HG03066 (cell line): ENCODE measurements at regions not wholly inside any gene's neighbourhood (a gene's known extent, or its start where the extent isn't known, plus 50 kb on each side); places are given as distances from the start of the nearest gene placed in this dataset.

Experiments
- ATAC-seq: cut with Tn5 transposase; IDR thresholded peaks from one replicate; pipeline ENCODE4 v1.9.1; 2021; ENCODE audit warnings: low read depth; ENCODE audit not compliant: unreplicated experiment

DNA sequence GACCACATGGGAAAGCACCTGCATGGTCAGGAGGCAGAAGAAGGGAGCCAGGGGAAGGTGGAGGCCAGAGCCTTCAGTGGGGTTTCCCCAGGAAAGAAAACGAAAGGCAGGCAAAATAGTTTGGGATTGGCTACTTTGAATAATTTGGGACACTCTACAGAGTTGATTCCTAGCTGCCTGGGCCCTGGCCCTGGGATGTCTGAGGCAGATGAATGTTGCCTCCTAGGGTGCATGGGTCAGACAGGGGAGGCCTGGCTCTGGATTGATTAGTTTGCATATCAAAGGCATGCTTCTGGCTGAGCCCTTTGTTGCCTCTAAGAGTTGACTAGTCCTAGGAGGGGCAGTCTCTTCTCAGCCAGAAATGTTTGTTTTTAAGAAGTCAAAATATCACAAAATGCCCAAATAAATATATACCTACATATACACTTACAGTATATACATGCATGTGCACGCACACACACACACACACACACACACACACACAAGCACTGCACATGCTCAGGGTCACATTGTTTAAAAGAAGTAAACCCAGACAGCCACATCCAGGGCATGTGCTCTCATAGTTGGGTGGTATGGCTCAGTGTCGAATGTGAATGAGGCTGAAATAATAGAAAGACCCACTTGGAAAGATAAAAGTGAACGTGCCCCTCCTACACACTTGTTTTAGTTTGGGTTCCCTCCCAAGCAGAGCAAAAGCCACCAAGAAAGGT, 184.2 kb downstream of the GPAM start:
- no peak for ATAC-seq

DNA sequence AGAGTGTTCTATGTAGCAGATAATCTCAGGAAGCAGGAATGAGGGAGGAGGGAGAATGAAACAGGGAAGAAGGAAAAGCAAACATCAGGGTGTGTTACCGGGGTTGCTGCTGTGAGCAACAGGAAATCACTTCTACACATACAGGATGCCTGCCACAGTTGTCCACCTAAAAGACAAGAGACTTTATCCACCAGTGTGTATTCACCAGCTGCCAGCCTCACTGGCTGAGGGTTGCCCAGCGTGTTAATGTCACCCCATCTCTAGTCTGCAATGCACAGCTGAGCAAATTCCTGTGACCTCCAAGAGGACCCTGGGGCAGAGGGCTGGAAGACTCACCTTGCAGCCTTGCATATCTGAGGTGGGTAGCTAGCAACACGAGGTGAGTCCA, 183.7 kb downstream of the GPAM start:
- ATAC-seq = no peak

DNA sequence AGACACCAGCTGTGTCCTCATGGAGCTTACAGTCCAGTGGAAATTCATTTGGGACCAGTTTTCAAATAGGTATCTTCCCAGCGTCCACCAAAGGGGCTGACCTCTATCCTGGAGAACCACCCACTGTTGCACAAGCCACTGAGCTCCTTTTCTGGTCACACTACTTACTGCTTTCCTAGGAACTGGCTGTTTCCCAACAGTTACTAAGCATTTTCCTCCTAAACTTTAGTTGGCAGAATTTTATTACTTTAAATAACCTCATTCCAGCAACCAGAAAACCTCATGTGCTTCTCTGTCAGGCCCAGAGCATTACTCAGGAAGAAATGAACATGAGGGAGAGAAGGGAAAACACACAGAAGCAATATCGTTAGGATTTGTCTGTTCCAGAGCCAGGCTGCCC, 183.1 kb downstream of the GPAM start:
- no peak for ATAC-seq

DNA sequence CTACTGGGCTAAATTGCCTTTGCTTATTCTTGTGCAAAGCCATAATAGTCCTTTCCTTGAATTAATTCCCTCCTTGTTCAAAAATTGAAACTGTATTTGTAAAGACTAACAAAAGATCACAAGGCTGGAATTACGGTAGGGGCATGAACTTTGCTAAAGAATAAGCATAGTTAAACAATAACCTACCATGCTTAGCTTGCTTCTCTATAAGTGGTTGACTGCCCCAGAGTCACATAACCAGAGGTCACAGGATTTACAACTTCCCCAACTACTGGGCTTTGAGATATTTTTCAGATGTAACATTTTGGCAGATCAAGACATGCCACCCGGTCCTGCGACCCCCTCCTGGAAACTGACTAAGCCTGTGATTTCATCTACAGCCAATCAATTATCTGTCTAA, 181.4 kb downstream of the GPAM start:
- no peak for ATAC-seq

DNA sequence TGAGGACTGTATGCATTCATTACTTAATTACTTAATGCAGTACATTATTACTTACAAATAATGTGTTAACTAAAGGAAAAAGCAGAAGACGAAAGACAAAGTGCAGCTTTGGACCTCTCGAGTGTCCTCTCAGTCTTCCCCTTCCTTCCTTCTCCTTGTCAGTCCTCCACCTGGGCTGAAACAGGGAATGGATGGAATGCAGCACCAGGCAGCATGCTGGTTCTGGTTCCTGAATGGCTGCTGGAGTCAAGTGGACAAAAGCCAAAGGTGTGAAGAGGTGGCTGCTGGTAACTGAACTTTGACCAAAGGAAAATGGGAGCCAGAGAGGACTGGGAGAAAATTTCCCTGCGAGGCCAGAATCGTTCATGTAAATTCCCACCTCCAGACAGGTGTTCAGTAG, 179.5 kb downstream of the GPAM start:
- ATAC-seq = no peak

DNA sequence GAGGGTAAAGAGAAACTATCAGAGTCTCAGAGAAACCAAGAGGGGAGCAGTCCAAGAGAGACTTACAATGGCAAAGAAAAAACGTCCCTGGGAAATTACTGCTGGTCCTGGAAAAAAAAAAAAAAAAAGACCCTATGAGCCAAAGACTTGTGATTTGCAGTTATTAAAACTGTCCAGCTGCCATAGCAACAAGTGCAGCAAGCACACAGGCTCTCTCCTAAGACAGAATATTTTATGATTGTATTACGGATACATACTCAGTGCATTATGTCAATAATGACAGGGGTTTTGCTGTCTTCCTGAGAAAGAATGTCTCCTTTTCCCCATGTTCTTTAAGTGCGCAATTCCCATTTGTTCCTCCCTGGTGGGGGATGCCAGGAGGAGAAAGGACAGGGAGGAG, 178.5 kb downstream of the GPAM start:
- ATAC-seq = no peak

DNA sequence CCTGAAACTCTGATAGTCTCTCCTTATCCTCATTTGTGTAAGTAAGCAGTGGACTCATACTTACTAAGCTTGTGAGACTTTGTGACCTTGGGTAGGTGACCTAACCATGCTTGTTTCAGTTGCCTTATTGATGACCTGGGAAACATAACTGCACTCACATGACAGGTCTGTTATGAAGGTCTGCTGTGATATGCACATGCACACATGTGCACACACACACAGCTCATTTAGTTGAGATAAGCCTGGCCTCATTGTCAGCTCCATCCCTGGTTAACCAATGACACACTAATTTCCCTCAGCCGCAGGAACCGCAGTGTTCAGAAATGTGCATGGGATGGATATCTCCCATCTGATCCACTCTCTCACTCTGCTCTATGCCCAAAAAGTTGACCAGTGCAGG, 177.2 kb downstream of the GPAM start:
- no peak for ATAC-seq

DNA sequence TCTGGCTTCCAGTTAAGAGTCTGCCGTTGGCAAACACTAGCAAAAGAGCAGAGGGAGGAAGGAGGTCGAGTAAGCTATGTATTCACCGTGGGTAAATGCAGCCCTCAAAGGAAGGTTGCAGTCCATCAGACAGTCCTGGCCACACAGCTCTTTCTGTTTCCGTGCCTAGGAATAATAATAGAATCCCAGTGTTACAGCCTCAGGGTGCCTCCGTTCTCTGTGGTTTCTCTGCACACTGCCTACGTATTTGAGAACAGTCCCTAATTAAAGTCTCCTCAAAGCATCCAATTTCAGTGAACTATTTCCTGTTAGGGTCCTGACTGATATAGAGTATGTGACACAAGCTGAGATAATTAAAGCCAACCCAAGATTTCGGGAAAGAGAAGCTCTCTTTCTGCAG, 176.7 kb downstream of the GPAM start:
- ATAC-seq = no peak

DNA sequence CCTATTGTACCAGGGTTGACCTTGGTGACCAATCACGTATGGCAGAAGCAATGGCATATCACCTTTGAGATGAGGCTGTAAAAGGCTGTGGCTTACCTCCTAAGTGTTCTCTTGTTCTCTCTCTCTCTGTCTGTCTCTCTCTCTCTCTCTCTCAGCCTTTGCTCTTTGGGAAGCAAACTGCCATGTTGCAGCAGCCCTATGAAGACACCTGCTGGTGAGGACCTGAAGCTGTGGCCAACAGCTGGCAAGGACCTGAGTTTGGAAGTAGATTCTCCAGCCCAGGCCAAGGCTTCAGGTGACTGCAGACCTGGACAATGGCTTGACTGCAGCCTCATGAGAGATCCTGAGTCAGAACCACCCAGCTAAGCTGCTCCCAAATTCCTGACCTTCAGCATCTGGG, 161.4 kb downstream of the GPAM start:
- ATAC-seq = no peak

DNA sequence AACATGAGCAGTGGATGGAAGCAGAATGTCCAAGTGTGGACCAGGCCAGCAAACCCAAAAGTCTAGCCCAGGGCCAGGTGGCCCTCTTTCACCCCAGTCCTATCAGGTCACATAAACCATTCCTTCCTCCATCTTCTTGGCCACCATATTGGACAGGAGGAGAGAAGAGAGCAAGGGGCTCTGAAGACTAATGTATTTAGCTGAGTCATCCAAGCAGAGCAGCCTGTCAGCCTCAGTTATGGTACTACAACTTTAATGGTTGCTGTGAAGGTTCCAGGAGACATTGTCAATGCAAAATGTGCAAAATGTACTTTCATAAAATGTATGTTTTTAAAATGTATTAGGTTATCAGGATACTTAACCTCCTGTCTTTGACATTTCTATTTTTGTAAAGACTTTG, 159.5 kb downstream of the GPAM start:
- ATAC-seq = no peak

DNA sequence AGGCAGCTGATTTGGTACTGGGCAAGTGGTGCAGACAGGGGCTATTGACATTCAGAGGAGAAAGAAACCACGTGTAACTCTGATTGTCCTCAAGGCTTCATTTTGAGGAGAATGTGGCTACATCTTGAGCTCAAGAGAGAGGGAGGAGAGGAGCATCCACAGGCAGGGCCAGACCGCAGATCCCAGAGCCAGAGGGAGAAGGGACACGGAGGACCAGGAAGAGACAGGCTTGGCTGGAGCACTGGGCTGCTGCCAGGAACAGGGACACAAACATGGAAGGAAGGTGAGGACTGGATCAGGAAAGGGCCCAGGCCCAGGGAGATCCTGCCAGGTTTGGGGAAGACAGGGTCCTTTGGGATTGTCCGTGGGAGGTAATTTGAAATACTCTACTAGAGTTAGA, 158.3 kb downstream of the GPAM start:
- ATAC-seq = no peak

DNA sequence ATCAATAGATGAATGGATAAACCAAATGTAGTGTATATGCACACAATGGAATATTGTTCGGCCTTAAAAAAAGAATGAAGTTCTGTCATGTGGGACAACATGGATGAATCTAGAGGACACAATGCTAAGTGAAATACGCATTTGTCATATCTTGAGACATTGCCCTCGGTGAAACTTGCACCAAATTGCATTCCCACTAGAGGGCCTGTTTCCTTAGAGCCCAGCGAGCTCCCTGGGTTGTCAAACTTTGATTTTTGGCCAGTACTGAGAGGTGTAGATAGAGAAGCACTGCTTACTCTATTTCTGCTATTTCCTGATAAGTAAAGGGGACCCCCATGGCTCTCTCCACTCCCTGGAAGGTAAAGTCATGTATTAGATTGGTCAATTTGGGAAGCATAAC, 157.1 kb downstream of the GPAM start:
- ATAC-seq = no peak

DNA sequence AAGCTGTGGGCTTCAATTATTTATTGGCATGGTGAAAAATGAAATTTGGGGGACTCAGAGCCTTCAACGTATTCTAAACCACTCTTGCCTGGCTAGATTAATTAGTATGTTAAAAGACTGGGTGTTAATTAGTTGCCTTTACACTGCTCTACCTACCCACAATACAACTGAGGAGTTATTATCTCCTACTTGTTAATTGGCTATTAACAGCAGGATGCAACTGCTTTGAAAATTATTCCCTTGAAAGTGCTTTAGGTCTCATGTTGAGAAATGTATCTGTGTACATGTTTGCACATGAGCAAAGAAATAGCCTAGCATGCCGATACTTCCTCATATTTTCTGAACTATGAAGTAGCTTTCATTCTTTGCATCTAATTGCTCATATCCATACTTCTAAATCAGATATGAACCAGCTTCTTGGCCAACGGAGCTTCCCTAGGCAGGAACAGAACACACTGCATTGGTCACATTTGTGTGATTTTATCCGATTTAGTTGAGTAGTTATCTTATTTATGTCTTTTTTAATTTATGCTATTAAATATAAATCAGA, 155.8 kb downstream of the GPAM start:
- ATAC-seq = no peak

DNA sequence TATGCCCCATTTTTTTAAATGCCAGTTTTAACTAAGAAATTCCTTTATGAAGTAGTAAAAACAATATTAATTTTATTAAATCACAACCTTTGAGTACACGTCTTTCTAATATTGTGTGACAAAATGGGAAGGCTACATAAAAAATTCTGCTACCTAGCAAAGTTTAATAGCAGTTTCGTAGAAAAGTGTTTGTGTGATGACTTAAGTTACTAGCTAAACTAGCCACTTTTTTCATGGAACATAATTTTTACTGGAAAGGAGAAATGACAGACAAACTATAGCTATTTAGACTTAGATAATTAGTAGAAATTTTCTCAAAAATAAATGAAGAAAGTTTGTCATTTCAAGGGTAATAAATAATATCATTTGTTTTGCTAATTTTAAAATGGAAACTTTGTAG, 153.1 kb downstream of the GPAM start:
- no peak for ATAC-seq

DNA sequence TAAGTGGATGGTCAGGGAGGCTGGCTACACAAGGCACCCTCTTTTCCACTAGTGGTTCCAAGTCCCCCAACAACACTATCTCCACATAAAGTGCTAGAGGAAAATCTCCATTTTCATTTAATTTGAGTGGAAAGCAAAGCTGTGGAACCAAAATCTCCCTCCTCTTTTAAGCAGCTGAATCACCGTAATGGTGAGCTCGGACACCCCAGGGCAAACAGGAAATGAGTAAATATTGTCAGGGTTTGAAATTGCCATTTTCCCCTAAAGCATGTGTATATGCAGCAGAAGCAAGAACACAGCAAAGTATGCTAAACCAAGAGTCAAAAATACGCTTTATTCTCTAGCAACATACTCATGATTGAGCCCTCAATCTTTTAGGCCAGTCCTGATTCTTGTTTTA, 143.7 kb downstream of the GPAM start:
- no peak for ATAC-seq

DNA sequence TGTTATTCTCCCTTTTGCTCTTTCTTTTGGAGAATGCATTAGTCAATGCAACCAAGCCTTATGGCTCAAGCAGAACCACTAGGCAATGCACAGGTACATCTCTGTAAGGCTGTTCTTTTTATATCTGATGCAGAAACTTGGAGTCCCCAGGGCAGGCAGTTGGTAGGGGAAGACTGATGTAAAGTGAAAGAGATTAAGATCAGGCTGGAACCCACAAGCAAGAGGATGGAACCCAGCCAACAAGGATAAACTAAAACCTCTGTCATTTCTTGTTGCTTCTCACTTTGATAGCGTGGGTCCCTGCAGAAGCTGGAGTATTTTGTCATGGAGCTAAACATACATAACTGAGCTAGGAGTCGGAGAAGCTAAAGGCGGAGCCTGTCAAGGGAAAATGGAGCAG, 142.9 kb downstream of the GPAM start:
- ATAC-seq = no peak

DNA sequence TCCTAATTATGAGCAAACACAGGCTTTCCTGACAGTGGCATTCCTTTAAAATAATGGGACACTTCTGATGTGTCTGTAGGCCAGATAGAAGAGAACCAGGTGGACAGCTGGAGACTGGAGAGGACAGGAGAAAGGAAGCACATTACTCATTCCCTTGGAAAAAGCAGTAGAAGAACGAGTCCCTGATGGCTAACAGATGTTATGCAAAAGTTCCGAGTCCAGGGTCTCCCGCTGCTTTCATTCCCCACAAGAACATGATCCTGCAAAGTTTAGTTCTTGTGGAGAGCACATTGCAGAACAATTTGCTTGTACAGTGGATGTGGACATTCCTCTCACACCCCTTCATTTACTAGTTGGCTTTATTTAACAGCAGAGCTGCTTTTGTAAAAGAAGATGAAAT, 137.6 kb downstream of the GPAM start:
- no peak for ATAC-seq

DNA sequence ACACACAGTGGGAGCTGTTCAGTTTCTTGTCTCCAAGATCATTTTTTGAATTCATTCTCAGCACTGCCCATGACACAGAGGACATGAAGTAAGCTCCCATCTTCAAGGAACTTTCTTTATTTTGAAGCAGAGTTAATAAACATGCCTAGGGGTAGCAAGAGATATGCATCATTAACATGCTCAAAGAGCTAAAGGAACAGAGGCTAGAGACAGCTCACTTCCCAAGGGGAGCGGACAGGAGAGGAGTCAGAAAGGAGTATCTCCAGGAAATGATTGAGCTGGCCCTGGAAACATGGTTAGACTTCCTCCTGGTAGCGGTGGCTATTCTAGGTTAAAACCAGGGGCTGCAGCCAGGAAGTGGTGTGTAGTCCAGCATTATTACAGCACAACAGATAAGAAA, 135.9 kb downstream of the GPAM start:
- ATAC-seq = no peak

DNA sequence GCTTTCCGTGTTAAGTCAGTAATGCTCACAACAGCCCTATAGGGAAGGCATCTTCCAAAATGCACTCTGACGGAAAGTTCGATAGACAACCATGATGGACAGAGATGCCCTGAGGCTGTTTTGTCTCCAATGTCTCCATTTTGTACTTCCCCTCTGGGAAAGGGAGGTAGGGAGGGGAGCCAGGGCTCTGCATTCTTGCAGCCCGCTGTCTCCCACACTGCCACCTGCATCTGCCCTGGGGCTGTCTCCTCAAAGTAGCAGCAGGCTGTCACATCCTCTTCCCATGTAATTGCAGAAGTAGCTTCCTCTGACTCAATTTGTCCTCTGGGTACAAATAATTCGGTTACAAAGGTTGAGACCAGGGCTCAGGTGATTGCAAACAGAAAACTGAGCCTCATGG, 131.4 kb downstream of the GPAM start:
- no peak for ATAC-seq

DNA sequence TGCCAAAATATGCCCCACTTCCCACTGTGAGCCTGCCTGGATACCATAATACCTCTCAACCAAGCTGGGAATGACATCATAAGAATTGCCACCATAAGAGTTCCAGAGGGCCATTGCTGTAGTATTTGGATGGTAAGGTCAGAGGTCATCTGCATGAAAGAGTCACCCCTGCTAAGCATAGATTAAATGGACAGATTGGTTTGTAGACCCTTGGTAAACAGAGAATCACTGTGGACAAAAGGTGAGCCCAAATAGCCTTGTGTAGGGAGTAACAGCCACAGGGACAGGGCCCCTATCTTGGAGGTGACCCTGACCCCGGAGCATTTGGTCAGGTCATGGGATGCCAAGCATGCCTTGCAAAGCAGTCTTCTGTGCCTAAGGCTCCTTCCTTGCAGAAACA, 129.7 kb downstream of the GPAM start:
- no peak for ATAC-seq

DNA sequence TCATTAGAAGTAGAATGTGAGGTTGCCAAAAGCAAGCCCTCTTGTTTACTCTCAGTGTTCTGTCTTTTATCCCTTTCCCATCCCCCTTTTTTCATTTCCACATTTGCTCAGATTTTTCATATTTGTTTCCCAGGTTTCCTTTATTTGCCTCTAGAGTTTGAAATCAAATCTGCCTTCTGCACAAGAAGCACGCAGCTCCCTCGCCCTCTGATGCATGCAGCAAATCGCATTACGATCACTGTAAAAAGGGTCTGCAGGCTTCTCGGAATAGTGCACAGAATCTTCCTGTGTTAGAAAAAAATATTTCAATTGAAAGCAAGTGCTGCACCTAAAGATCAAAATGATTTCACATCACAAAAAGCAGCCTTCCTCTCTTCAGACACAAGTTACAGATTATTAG, 129.0 kb downstream of the GPAM start:
- ATAC-seq = no peak

DNA sequence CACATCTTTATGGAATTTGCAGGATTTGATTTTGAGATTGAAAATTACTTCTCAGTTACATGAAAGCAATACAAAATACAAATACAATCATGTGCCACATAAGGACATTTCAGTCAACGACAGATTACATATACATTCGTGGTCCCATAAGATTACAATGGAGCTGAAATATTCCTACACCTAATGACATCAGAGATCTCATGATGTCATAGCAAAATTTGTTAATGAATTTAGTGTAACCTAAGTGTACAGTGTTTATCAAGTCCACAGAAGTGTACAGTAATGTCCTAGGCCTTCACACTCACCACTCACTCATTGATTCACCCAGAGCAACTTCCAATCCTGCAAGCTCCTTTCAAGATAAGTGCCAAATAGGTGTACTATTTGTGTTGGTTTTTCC, 126.5 kb downstream of the GPAM start:
- no peak for ATAC-seq

DNA sequence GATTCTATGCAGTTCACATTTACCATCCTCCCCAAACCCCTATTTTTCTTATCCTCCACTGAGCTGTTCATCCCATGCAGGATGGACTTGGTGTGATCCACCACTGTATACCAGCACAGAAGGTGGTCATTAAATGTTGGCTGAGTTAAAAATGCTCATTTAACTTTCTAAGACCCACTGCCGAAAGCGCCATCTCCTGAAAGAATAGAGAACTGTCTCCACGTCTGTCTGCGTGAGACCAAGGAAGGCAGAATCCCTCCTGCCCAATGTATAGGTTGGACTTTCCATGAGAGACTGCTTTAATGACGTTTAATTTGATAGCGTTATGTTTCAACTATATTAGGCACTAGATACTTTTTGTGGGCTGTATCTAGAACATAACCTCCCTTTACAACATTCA, 124.3 kb downstream of the GPAM start:
- no peak for ATAC-seq
